K562 (cell line): ENCODE measurements at regions not wholly inside any gene's neighbourhood (a gene's known extent, or its start where the extent isn't known, plus 50 kb on each side); places are given as distances from the start of the nearest gene placed in this dataset.

Experiments
- ATF6 ChIP-seq: sonication (generic); formaldehyde crosslinking; IDR thresholded peaks from 2 replicates; pipeline ENCODE4 v1.4.0; 2020; ENCODE audit warnings: mild to moderate bottlenecking, missing genetic modification reagents
- CEBPB ChIP-seq: fragments of 450-650 bp; IDR thresholded peaks from 2 replicates; pipeline ENCODE4 v1.6.1; 2016; ENCODE audit warnings: missing genetic modification characterization, missing compliant biosample characterization
- U2AF1 ChIP-seq: fragments of 200-400 bp; formaldehyde crosslinking; optimal IDR thresholded peaks from 2 replicates; pipeline ENCODE3; 2017; ENCODE audit warnings: mild to moderate bottlenecking, low read depth, low read length, moderate library complexity
- ZNF146 ChIP-seq: IDR thresholded peaks from one replicate; pipeline ENCODE4 v1.6.1; 2018; ENCODE audit warnings: missing compliant biosample characterization; ENCODE audit not compliant: unreplicated experiment
- ZNF707 ChIP-seq: fragments of 250-450 bp; sonication (Bioruptor Pico); conservative IDR thresholded peaks from 2 replicates; pipeline ENCODE4 v1.8.0; 2022; ENCODE audit warnings: inconsistent platforms, mild to moderate bottlenecking, moderate library complexity
- TF ChIP-seq, protein P1 (sequence below), 3 experiments: IDR thresholded peaks in 2 of 3; conservative IDR thresholded peaks in 1 of 3; 2 replicates each; pipeline ENCODE4 v1.5.1; 2011 to 2012; ENCODE audit warnings: low read length in 3 of 3, mild to moderate bottlenecking in 3 of 3, control low read depth in 2 of 3, improper control_type of control experiment in 1 of 3, inconsistent platforms in 1 of 3, low read depth in 1 of 3, mixed read lengths in 1 of 3, moderate library complexity in 1 of 3; ENCODE audit not compliant: insufficient read depth in 2 of 3
- TF ChIP-seq, protein P2 (sequence below): fragments of 450-650 bp; IDR thresholded peaks from 2 replicates; pipeline ENCODE4 v1.6.1; 2016; ENCODE audit warnings: low read depth, mild to moderate bottlenecking, moderate library complexity

DNA sequence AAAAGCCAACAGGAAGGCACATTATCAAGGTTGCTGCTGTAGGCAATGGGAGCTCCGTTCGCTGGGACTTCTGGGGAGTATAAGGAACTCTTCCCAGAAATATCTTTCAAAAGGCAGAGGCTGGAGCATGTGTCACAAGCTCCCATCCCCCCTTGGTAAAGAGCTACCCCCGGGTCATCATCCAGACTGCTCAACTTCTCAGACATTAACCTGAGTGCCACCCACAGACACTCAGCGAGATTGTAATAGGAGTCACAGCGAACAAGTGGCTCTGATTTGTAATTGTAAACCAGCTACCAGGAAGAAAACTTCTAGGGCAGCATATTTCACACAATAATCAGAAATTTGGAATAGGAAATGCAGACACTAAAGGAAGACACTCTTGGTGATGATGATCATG lies 290.2 kb upstream of the PARD3B start:
- TF ChIP-seq ATF6 (CRISPR knock-in tag), result no peak
- no peak for TF ChIP-seq ZNF707 (CRISPR knock-in tag)
- TF ChIP-seq, protein P1, sequence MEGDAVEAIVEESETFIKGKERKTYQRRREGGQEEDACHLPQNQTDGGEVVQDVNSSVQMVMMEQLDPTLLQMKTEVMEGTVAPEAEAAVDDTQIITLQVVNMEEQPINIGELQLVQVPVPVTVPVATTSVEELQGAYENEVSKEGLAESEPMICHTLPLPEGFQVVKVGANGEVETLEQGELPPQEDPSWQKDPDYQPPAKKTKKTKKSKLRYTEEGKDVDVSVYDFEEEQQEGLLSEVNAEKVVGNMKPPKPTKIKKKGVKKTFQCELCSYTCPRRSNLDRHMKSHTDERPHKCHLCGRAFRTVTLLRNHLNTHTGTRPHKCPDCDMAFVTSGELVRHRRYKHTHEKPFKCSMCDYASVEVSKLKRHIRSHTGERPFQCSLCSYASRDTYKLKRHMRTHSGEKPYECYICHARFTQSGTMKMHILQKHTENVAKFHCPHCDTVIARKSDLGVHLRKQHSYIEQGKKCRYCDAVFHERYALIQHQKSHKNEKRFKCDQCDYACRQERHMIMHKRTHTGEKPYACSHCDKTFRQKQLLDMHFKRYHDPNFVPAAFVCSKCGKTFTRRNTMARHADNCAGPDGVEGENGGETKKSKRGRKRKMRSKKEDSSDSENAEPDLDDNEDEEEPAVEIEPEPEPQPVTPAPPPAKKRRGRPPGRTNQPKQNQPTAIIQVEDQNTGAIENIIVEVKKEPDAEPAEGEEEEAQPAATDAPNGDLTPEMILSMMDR (IDR thresholded peaks at IDR 0.05 in 2 of 3, conservative IDR thresholded peaks at IDR 0.05 in 1 of 3; ENCODE audit: insufficient read depth in 2 of 3, low read depth in 1 of 3, low read length in 3 of 3), result no peak
- TF ChIP-seq, protein P2, sequence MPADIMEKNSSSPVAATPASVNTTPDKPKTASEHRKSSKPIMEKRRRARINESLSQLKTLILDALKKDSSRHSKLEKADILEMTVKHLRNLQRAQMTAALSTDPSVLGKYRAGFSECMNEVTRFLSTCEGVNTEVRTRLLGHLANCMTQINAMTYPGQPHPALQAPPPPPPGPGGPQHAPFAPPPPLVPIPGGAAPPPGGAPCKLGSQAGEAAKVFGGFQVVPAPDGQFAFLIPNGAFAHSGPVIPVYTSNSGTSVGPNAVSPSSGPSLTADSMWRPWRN, result no peak
- TF ChIP-seq ZNF146 (CRISPR knock-in tag), result no peak
- TF ChIP-seq U2AF1, result no peak
- no peak for TF ChIP-seq CEBPB (tag)
